ENCODE measurements at regions not wholly inside any gene's neighbourhood (a gene's known extent, or its start where the extent isn't known, plus 50 kb on each side); places are given as distances from the start of the nearest gene placed in this dataset.

DNA sequence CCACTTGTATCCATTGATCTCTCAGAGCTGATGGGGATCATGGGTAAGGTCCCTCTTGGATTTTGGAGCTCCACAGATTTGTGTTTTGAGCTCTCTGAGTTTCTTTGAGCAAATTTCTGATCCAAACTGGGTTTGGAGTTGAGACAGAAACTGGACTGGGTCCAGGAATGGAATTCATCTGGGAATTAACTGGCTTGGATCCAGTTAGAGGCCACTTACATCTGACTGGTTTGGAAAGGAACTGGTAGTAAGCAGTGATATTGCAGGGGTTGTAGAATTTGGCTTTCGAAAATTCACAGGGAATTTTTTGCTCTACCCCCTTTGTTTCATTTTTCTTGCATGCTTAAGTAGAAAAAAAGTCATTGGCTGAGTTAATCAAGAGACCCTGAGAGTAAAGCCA, 245.6 kb downstream of the SEMA3D start:
- TF ChIP-seq EZH2 (IDR thresholded peaks at IDR 0.05) (no peak), EZH2phosphoT487 (IDR thresholded peaks at IDR 0.05) (no peak)
- TF ChIP-seq, protein P1, sequence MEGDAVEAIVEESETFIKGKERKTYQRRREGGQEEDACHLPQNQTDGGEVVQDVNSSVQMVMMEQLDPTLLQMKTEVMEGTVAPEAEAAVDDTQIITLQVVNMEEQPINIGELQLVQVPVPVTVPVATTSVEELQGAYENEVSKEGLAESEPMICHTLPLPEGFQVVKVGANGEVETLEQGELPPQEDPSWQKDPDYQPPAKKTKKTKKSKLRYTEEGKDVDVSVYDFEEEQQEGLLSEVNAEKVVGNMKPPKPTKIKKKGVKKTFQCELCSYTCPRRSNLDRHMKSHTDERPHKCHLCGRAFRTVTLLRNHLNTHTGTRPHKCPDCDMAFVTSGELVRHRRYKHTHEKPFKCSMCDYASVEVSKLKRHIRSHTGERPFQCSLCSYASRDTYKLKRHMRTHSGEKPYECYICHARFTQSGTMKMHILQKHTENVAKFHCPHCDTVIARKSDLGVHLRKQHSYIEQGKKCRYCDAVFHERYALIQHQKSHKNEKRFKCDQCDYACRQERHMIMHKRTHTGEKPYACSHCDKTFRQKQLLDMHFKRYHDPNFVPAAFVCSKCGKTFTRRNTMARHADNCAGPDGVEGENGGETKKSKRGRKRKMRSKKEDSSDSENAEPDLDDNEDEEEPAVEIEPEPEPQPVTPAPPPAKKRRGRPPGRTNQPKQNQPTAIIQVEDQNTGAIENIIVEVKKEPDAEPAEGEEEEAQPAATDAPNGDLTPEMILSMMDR (IDR thresholded peaks at IDR 0.05) = no peak

Data from neural progenitor cell (in vitro differentiated cells).